Trophoblast cell (in vitro differentiated cells and primary cell): ENCODE measurements at regions not wholly inside any gene's neighbourhood (a gene's known extent, or its start where the extent isn't known, plus 50 kb on each side); places are given as distances from the start of the nearest gene placed in this dataset.

Experiments
- DNase-seq, 2 donors: peaks; one replicate each; pipeline ENCODE4 v3.0.0-alpha.2; 2016
- H2AFZ ChIP-seq: 2 replicates; pipeline ENCODE4 v1.6.1; 2013; ENCODE audit warnings: low read length, moderate library complexity, mild to moderate bottlenecking; ENCODE audit not compliant: insufficient read depth, poor library complexity
- H2AK5ac ChIP-seq: 2 replicates; pipeline ENCODE4 v1.6.1; 2013; ENCODE audit warnings: mild to moderate bottlenecking, low read length
- H2BK120ac ChIP-seq: 2 replicates; pipeline ENCODE4 v1.6.1; 2013; ENCODE audit warnings: low read length, mild to moderate bottlenecking, moderate library complexity; ENCODE audit not compliant: insufficient read depth, poor library complexity
- H2BK12ac ChIP-seq: 2 replicates; pipeline ENCODE4 v1.6.1; 2013; ENCODE audit warnings: mild to moderate bottlenecking, low read length, moderate library complexity
- H2BK5ac ChIP-seq: 2 replicates; pipeline ENCODE4 v1.6.1; 2013; ENCODE audit warnings: low read length, low read depth, moderate library complexity, mild to moderate bottlenecking; ENCODE audit not compliant: poor library complexity
- H3K14ac ChIP-seq: 2 replicates; pipeline ENCODE4 v1.6.1; 2013; ENCODE audit warnings: mild to moderate bottlenecking, low read length
- H3K18ac ChIP-seq: 2 replicates; pipeline ENCODE4 v1.6.1; 2013; ENCODE audit warnings: mild to moderate bottlenecking, low read length
- H3K23ac ChIP-seq: 2 replicates; pipeline ENCODE4 v1.6.1; 2013; ENCODE audit warnings: low read length
- H3K27ac ChIP-seq: 2 replicates; pipeline ENCODE4 v1.5.1; 2013; ENCODE audit warnings: low read depth, mild to moderate bottlenecking, inconsistent platforms, low read length, moderate library complexity
- H3K27me3 ChIP-seq: 2 replicates; pipeline ENCODE4 v1.6.1; 2013; ENCODE audit warnings: inconsistent platforms, mild to moderate bottlenecking, low read length, moderate library complexity; ENCODE audit not compliant: insufficient read depth
- H3K36me3 ChIP-seq, 2 experiments: 1 replicate in 1 of 2; 2 replicates in 1 of 2; pipeline ENCODE4 v1.6.1; 2013; ENCODE audit warnings: low read length in 2 of 2, mild to moderate bottlenecking in 2 of 2, moderate library complexity in 1 of 2; ENCODE audit not compliant: insufficient read depth in 2 of 2, control insufficient read depth in 1 of 2
- H3K4ac ChIP-seq: 2 replicates; pipeline ENCODE4 v1.6.1; 2013; ENCODE audit warnings: low read depth, mild to moderate bottlenecking, low read length, moderate library complexity
- H3K4me1 ChIP-seq, 2 experiments: 1 replicate in 1 of 2; 2 replicates in 1 of 2; pipeline ENCODE4 v1.6.1; 2013; ENCODE audit warnings: low read length in 2 of 2, mild to moderate bottlenecking in 2 of 2, moderate library complexity in 1 of 2; ENCODE audit not compliant: insufficient read depth in 2 of 2, control insufficient read depth in 1 of 2
- H3K4me2 ChIP-seq: 2 replicates; pipeline ENCODE4 v1.6.1; 2013; ENCODE audit warnings: inconsistent platforms, mild to moderate bottlenecking, low read length, moderate library complexity
- H3K4me3 ChIP-seq: 2 replicates; pipeline ENCODE4 v1.5.1; 2013; ENCODE audit warnings: mild to moderate bottlenecking, low read depth, low read length, inconsistent platforms
- H3K79me1 ChIP-seq: one replicate; pipeline ENCODE4 v1.6.1; 2013; ENCODE audit warnings: low read length
- H3K79me2 ChIP-seq: 2 replicates; pipeline ENCODE4 v1.6.1; 2013; ENCODE audit warnings: low read length, mild to moderate bottlenecking; ENCODE audit not compliant: control insufficient read depth, insufficient read depth, poor library complexity
- H3K9ac ChIP-seq: 2 replicates; pipeline ENCODE4 v1.6.1; 2013; ENCODE audit warnings: mild to moderate bottlenecking, low read length
- H3K9me3 ChIP-seq: 2 replicates; pipeline ENCODE4 v1.6.1; 2013; ENCODE audit warnings: low read depth, mild to moderate bottlenecking, control low read depth, inconsistent platforms, low read length; ENCODE audit not compliant: insufficient read depth
- H4K12ac ChIP-seq: 2 replicates; pipeline ENCODE4 v1.6.1; 2013; ENCODE audit warnings: low read depth, mild to moderate bottlenecking, low read length, moderate library complexity
- H4K8ac ChIP-seq: 2 replicates; pipeline ENCODE4 v1.6.1; 2013; ENCODE audit warnings: low read depth, mild to moderate bottlenecking, low read length, moderate library complexity
- H4K91ac ChIP-seq: one replicate; pipeline ENCODE4 v1.6.1; 2013; ENCODE audit warnings: low read depth, mild to moderate bottlenecking, low read length, moderate library complexity
- WGBS: extraction: QIAGEN DNeasy Blood & Tissue Kit; methylation state at CpG from one replicate; pipeline ENCODE4 v1.1.7; 2013; ENCODE audit warnings: missing lambda C conversion rate; ENCODE audit not compliant: insufficient read length, insufficient coverage; ENCODE audit errors: extremely low coverage; 5-methylcytosine and 5-hydroxymethylcytosine counted together

DNA sequence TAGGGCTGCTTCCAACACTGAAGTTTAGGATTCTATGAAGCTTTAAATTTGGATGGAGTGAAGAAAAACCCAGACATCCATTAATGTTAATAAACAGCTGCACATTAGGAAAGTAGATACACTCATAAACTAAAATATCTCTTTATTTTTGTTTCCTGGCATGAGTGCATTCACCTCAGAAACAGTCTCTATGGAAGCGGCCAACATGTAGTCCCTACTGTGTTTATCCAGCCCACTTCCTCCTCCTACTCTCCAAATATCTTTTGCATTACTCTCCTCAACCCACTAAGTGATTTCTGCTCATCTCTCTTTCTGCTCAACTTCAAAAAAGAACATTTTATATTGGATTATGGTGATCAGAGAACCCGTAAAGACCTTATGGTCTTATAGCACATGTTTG, 180.3 kb upstream of the MXRA5 start:
- Histone ChIP-seq H3K4me2 (no peak overlapping the region), H3K14ac (no peak overlapping the region), H2BK120ac (no peak overlapping the region), H3K27me3 (no peaks in the 10 kb centered on the region), H2BK5ac (no peak overlapping the region), H4K8ac (no peak overlapping the region), H3K4me1 (peaks cover 0 to 3% of the 10 kb centered on the region in 2 experiments), H4K91ac (no peak overlapping the region), H3K9me3 (no peaks in the 10 kb centered on the region), H3K27ac (no peak overlapping the region), H3K79me2 (no peaks in the 10 kb centered on the region), H2BK12ac (no peak overlapping the region), H2AFZ (no peak overlapping the region), H3K4ac (no peak overlapping the region), H3K4me3 (no peak overlapping the region), H4K12ac (no peak overlapping the region), H3K9ac (no peak overlapping the region), H3K18ac (no peak overlapping the region), H3K23ac (no peak overlapping the region), H2AK5ac (no peak overlapping the region), H3K36me3 (no peaks in the 10 kb centered on the region), H3K79me1 (peaks cover 7% of the 10 kb centered on the region)
- WGBS = no CpG with 5 or more reads among the region's 2 CpGs
- no peak for DNase-seq

DNA sequence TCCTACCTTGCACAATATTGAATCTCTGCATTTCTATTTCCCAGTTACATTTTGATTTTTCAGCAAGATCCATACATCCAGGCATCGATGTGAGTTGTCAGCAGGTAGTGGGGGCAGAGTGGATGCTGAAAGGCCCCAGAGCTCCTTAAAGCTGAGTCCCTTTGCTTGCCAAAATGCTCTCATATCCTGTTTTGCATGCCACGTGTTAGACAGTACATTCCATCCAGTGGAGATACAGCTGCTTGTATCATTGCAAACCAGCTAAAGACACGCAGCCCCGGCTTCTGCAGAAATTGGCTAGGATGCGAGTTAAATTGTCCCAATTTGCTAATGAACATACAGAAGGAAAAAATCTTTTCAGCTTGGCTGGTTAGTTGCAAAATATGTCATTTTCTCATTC, 179.6 kb upstream of the MXRA5 start:
- Histone ChIP-seq H2BK12ac (no peak overlapping the region), H2BK5ac (no peak overlapping the region), H3K27ac (no peak overlapping the region), H3K14ac (no peak overlapping the region), H3K36me3 (no peaks in the 10 kb centered on the region), H3K4me2 (no peak overlapping the region), H3K4ac (no peak overlapping the region), H2AFZ (no peak overlapping the region), H3K27me3 (no peaks in the 10 kb centered on the region), H3K23ac (no peak overlapping the region), H3K79me2 (no peaks in the 10 kb centered on the region), H3K4me3 (no peak overlapping the region), H4K12ac (no peak overlapping the region), H3K18ac (no peak overlapping the region), H3K4me1 (peaks cover 0 to 3% of the 10 kb centered on the region in 2 experiments), H3K9me3 (no peaks in the 10 kb centered on the region), H2AK5ac (no peak overlapping the region), H3K9ac (no peak overlapping the region), H2BK120ac (no peak overlapping the region), H4K91ac (no peak overlapping the region), H3K79me1 (peaks cover 7% of the 10 kb centered on the region), H4K8ac (no peak overlapping the region)
- no CpG with 5 or more reads among the region's 5 CpGs for WGBS
- no peak for DNase-seq

DNA sequence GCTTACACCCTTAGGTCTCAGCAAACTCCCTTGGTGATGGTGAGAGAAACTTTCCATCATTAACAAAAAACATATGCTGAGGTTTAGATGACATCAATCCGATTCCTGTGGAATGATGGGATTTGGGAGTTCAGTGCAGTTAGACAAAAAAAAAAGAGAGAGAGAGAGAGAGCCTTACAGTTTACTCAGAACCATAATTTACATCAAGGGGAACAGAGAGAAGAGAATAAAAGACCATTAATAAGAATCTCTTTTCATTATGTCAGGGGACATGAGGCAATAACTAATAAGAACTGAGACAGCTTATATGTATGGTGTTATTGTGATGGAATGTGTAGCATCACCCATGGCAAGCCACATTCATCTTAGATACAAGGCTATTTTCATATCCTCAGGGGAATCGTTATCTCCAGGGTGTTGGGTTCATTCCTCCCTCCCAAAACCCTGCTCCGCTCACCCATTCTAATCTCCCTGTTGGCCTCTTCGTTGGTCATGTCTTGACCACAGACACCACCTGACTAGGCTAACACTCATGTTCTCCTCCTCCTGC, 175.7 kb upstream of the MXRA5 start:
- H3K4me2 ChIP-seq = no peak overlapping the region
- no CpG with 5 or more reads among the region's 4 CpGs for WGBS
- H2BK120ac ChIP-seq = no peak overlapping the region
- no peak overlapping the region for H3K4ac ChIP-seq
- H2AK5ac ChIP-seq = no peak overlapping the region
- no peaks in the 10 kb centered on the region for H3K79me2 ChIP-seq
- no peaks in the 10 kb centered on the region for H3K27me3 ChIP-seq
- no peak overlapping the region for H3K23ac ChIP-seq
- no peak overlapping the region for H4K8ac ChIP-seq
- DNase-seq = no peak
- H2BK12ac ChIP-seq = no peak overlapping the region
- no peak overlapping the region for H4K12ac ChIP-seq
- H2BK5ac ChIP-seq = no peak overlapping the region
- H3K14ac ChIP-seq = no peak overlapping the region
- no peak overlapping the region for H3K27ac ChIP-seq
- no peak overlapping the region for H3K18ac ChIP-seq
- peaks cover 0 to under 1% of the 10 kb centered on the region in 2 experiments for H3K4me1 ChIP-seq
- H3K79me1 ChIP-seq = no peaks in the 10 kb centered on the region
- H3K9ac ChIP-seq = no peak overlapping the region
- no peaks in the 10 kb centered on the region for H3K9me3 ChIP-seq
- H4K91ac ChIP-seq = no peak overlapping the region
- no peak overlapping the region for H2AFZ ChIP-seq
- H3K4me3 ChIP-seq = no peak overlapping the region
- no peaks in the 10 kb centered on the region for H3K36me3 ChIP-seq

DNA sequence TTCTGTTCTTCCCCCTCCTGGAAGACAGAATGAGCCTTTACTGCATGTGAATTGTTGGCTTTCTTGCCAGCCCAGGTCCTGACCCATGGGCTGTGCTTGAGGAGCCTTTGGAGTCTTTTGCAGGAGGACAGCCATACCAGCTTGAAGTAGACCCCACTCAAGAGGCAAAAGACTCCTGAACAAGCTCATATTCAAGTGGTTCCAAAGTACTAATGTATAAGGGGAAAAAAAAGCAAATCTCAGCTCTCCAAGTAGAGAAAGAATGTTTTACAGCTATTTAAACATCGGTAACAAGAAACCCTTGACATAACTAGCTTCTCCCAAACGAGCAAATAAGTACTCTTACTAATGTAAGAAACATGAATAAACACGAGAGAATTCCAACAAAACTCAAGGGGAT, 174.9 kb upstream of the MXRA5 start:
- Histone ChIP-seq H3K4ac (no peak overlapping the region), H4K91ac (no peak overlapping the region), H3K27me3 (no peaks in the 10 kb centered on the region), H3K9ac (no peak overlapping the region), H3K4me2 (no peak overlapping the region), H3K4me3 (no peak overlapping the region), H4K12ac (no peak overlapping the region), H2BK12ac (no peak overlapping the region), H3K79me1 (no peaks in the 10 kb centered on the region), H3K4me1 (no peaks in the 10 kb centered on the region), H2AFZ (no peak overlapping the region), H2BK120ac (no peak overlapping the region), H2AK5ac (no peak overlapping the region), H3K27ac (no peak overlapping the region), H3K23ac (no peak overlapping the region), H3K36me3 (no peaks in the 10 kb centered on the region), H2BK5ac (no peak overlapping the region), H3K18ac (no peak overlapping the region), H3K79me2 (no peaks in the 10 kb centered on the region), H4K8ac (no peak overlapping the region), H3K14ac (no peak overlapping the region), H3K9me3 (no peaks in the 10 kb centered on the region)
- DNase-seq = no peak
- WGBS = no CpG with 5 or more reads among the region's 3 CpGs
